Activated T-cell treated with anti-CD3 and anti-CD28 coated beads, Interleukin-2, amount 50 U/mL, for 48 hours (primary cell): ENCODE measurements at regions not wholly inside any gene's neighbourhood (a gene's known extent, or its start where the extent isn't known, plus 50 kb on each side); places are given as distances from the start of the nearest gene placed in this dataset.

Experiments
- DNase-seq, 2 experiments: peaks; one replicate each; pipeline ENCODE4 v3.0.0-alpha.2; 2020

DNA sequence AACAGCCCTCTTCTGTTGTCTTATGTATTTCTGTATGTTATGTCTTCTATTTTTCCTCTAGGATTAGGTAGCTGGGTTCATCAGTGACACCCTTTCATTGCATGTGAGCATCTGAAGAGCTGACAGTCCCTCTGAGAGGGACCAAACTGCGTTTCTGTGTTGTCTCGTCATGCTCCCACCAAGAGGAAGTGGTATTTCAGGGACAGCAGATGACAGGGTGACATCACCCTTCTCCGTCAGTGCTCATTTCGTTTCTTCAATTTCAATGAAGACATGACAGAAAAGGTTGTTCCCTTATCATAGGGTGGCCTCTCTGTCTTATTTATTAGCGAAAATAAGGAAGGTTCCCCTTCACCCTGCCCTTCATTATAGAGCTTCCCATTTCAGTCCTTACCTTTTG lies 225.9 kb upstream of the NR4A3 start:
- no peak for DNase-seq

DNA sequence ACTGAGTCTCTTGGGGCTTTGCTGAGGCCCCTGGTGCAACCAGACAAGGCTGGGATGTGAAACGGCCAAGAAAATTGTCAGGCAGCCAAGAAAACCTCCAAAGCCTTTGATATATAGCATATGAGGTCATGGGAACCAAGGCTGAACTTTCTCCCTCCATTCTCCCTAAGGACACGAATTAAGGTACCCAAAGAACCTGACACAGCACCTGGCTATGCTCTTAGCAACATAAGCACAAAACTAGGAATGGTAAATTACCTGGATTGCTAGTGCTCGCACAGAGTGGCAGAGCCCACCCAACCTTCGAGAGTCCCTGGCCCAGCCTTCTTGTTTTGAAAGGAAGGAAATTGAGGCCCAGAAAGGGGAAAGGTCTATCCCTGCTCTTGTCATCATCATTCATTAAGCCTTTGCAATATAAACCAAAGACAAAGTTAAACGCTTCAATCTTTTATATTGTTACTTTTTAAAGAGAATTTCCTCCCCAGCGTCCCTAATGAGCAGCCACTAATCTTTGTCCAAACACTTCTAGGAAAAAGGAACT lies 220.0 kb upstream of the NR4A3 start:
- no peak for DNase-seq

DNA sequence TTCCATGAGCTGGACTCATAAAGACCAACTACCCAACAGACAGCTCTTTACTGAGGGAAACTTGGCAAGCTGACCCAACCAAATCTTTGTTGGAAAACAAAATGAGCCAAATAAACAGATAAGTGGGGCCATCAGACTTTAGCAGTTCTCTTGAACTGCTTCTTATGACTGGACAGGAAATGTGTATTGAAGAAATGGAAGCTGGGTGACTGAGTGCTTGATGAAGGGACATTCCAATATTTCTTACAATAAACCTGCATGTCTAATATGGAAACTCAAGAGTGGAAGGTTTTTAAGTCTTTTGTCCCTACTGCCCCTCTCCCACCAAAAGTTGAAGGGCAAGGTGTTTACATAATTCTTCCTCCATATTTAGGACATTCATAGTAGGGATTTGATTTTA lies 218.8 kb upstream of the NR4A3 start:
- DNase-seq = no peak

DNA sequence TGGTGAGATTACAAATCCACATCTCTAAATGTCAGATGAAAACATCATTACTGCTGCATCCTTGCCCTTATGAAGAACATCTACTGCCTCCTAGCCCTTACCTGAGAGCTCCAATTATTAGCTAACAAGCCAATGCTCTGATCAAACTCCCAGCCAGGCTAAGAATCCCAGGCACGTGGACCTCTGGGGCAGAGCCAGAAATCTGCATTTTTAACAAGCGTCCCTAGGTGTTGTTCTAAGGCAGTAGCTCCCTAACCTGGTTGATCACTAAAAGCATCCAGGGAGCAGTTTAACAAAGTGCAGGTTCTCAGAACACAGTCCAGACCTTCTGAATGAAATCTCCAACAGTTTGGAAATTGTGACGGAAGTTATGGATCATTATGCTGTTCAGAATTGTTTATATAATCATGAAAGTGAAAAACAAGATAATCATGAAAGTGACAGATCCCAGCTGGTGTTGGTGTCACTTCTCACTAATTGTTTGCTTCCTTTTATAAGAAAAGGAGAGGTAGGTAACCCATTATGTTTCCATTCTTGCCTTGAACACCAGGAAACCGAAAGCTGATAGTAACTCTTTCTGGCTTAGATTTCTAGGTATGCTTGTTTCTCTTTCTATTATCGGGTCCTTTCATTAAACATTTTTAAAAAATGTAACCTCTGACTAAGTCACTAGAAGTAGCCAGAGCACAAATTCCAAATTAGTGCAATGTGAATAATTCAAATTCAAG lies 216.5 kb upstream of the NR4A3 start:
- DNase-seq = no peak

DNA sequence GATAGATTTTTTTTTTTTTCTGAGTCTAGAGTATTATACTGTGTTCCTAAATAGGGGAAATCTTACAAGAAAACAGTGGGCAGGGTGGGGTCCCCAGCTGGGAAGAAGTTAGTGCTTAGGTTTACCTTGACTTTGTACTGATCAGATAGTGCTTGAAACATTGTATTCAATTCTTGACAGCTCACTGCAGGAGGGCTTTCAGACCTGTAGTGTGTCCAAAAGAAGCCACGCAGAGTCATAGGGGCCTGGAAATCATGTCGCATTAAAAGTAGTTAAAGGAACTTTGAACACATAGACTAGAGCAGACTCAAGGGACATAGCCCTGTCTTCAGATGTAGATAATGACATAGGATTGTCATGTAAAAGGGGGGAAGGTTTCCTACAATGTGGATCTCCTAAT lies 215.4 kb upstream of the NR4A3 start:
- DNase-seq = no peak

DNA sequence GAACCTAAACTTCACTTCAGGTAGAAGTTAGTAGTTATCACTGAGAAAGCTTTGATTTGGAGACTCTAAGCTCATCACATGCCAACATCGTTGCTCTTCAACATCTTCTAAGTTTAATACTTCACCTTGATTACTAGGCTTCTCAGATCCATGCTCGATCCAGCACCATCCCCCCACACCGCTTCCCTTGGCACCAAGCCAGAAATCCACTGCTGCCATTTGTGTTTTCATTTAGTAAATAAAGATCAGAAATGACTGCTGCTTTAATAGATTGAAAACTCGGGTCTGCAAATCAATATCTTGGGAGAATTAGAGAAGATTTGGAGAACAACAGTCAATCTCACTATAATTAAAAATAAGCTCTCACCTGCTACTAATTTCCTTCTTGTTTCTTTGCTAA lies 214.7 kb upstream of the NR4A3 start:
- DNase-seq = no peak

DNA sequence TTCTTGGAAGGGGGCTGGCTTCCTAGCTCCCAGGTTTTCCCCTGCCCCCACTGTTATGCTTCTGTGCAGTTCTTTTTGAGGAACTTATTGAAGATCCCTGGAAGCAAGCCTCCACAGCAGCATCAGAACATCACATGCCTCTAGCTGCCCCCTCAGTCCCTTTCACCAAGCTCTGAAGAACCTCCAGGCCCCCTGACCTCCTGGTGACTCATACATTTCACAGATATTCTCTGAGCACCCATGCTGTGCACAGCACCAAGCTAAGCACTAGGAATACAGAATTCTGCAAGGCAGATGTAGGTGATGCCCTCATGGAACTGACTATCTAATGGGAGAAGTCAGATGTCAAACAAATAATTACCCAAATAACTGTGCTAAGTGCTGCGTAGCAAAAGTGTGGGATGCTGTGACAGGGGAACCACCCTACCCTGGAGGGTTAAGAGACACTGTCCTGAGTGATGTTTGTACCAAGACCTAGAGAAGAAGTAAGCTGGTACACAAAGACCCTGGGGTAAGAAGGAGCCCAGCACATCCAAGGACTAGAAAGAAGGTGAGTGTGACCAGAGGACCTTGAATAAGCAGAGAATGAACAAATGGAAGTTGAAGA lies 213.7 kb upstream of the NR4A3 start:
- no peak for DNase-seq

DNA sequence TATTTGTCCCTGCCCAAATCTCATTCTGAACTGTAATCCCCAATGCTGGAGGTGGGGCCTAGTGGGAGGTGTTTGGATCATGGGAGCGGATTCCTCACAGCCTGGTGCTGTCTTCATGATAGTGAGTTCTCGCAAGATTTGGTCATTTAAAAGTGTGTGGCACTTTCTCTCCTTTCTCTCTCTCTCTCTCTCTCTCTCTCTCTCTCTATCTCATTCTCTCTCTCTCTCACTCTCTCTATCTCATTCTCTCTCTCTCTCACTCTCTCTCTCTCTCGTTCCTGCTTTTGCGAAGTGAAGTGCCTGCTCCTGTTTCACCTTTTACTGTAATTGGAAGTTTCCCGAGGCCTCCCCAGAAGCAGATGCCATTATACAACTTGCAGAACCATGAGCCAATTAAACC lies 207.3 kb upstream of the NR4A3 start:
- no peak for DNase-seq

DNA sequence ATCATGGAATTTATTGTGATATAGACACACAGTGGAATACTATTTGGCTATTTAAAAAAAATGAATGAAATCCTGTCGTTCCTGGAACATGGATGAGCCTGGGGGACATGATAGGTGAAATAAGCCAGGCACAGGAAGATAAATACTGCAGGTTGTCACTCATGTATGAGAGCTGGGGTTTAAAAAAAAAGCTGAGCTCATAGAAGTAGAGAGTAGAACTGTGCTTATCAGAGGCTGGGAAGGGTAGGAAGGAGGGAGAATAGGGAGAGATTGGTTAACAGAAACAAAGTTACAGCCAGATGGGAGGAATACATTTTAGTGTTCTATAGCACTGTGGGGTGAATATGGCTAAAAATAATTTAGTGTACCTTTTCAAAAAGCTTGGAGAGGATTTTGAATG lies 200.6 kb upstream of the NR4A3 start:
- DNase-seq = no peak

DNA sequence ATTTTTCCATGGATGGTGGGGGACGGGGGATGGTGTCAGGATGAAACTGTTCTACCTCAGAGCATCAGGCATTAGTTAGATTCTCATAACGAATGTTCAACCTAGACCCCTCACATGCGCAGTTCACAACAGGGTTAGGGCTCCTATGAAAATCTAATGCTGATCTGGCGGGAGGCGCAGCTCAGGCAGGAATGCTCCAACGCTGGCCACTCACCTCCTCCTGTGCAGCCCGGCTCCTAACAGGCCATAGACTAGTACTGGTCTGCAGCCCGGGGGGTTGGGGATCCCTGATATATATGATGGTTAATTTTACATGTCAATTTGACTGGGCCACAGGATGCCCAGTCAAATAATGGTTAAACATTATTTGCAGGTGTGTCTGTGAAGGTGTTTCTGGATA lies 199.0 kb upstream of the NR4A3 start:
- no peak for DNase-seq

DNA sequence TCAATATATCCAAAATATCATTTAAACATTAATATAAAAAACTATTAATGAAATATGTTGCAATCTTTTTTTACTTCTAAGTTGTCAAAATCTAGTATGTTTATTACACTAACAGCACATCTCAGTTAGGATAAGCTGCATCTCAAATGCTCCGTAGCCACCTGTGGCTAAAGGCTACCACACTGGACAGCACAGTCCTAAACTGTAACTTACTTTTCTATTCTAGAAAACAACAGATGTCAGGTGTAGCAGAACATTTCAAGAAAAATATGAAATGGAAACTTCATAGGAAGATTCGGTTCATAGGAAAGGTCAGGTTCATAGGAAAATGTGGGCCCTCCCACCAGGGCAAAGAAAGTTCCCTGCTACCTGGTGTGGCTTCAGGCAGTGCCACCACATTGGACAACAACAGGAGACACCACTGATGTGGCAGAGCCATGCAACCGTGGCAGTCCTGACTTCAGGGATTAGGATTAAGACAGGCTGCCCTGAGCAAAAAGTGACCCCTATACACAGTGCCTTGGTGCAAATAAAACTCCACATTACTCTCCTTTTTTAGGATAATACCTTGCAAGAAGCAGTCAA lies 197.8 kb upstream of the NR4A3 start:
- no peak for DNase-seq

DNA sequence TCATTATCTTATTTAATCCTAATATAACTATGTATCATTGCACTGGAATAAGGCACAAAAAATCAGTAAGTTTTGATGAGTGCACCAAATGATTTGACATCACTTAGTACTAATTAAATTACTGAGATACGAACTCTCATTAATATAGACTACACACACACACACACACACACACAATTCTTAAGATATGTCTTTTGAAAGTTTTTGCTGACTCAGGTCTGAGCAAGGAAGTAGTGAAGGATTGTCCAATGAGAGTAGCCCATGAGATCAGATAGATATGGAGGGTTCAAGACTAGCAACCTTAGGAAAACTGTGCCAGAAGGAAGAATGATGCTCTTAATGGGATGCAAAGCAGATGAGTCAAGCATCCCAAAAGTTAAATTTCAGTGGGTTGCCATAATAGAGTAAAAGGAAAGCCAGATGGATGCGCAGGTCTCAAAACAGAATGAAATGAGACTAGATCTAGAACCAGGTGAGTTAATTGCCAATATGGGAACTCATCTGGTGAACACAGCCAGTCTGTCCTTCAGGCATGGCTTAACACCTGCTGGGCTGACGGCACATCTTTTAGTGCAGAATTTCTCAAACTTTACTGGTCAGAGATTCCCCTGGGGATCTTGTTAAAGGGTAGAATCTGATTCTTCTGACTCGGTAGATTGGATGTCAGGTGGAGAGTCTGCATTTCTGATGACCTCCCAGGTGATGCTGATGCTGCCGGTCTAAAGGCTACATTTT lies 197.0 kb upstream of the NR4A3 start:
- DNase-seq = no peak

DNA sequence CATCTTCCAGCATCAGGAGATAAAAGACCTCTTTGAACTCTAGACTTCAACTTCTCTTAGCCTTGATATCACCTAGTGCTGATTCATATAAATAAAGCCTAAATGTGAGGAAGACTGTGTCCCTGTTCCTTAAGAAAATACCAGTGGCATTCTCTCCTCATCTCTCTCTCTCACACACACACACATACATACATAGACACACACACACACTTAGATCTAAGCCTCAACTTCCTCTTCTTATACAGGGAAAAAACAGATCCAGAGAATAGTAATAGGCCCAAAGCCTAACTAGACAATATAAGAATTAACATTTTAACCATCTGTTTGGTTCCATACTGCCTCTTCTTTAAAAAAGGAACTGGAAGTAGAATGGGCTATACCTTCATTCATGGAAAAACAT lies 195.3 kb upstream of the NR4A3 start:
- DNase-seq = no peak

DNA sequence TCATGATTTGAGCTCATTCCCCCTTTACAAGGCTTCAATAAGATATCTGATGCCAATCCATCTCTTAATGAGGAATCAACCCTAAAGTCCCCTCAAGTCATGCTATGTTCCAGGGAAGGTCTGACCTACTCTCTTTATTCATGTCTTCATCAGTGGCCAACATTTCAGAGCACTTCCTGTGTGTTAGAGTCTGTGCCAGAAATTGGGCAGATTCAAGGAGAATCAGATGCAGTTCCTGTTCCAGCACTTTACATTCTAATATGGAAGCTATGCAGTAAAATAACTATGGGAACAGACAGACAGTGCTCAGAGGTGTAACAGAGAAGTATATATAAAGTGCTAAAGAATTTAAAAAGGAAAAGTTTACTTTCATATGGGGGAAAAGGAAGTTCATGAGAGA lies 193.4 kb upstream of the NR4A3 start:
- DNase-seq = no peak

DNA sequence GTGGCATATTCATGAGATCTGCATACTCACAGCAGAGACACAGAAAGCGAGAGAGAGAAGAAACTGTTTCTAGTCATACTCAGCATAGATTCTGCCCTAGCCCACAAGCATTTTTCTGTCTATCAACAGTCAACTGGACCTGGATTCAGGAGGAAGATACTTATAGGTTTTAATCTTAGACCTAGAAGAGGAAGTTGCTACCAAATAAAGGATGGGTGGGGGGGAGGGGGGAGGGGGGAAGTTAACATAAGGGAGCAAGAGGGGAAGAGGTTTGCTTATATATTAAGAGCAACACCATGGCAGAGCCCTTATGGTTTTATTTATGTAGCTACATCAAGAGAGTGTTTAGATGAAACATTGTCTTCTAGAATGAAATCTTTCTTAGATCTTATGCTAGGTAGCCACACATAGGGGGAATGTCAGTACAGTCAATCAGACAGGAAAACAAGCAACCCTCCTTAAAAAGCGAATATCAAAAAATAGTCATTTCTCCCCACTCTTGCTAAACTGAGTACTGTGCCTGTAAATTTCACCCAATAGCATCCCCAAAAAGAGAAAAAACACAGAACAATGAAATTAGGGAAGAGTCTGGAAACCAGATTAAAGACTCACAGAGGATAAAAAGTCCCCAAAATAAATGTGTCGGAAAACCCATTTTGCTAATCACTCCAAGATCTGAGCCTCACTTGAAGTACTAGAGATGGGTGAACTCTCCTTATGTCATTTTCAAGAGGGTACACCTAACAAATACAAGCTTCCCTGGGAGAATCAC lies 192.7 kb upstream of the NR4A3 start:
- DNase-seq = no peak

DNA sequence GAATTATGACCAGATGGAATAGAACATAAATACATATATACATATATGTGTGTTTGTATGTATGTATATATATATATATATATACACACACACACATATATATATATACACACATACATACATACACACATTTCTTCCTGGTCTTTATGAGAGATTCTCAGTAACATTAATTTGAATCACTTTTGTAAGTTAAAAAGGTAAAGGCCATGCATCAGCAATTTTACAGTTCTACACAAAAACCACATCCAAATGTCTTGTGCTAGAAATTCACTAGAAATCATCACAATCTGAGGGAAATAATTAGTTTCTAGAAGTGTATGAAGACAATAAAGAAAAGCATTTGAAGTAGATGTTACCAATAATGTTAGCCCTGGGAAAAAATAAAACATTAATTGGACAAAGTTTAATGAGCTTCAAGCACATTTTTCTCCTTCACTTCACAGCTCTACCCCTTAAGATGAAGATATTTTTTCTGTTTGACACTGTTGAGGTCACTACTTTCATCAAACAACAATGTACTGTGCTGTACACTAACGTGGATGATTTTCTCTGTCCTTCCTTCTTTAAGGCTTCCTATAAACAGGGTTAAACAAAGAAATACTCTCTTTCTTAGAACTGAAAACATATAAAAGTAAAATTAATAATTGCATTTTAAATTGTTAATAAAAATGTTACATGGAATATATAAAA lies 189.2 kb upstream of the NR4A3 start:
- DNase-seq = no peak

DNA sequence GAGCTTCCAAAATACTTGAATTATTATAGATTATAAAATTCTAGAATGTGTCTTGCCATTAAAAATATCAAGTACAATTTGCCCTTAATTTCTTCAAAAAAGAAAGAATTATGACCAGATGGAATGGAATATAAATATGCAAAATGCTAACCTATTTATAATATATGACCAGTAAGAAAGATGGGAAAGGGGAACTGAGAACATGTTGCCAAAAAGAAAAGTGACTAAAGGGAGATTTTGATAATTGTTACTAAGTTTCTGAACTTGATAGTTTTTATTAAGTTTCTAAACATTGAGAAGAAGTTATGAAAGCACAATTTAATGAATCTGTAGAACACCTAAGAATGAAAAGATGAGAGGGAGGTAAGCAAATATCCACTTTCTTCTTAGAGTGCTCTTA lies 188.4 kb upstream of the NR4A3 start:
- no peak for DNase-seq

DNA sequence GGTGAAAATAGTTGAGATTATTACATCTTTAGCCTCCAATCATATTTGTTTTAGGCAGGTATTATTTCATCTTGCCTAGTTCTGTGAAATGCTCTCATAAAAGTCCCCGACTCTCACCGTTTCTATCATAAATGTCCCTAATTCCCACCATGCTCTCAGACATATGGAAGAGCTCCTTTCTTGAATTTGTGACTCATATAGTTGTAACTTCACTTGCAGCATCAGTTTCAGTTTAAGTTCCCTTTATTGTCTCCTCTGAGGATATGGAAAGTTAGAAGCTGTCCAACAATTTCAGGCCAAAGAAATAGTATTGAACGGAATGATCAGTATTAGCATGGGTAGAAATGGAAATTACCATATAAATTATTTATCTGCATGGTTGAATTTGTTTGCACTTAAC lies 187.5 kb upstream of the NR4A3 start:
- no peak for DNase-seq

DNA sequence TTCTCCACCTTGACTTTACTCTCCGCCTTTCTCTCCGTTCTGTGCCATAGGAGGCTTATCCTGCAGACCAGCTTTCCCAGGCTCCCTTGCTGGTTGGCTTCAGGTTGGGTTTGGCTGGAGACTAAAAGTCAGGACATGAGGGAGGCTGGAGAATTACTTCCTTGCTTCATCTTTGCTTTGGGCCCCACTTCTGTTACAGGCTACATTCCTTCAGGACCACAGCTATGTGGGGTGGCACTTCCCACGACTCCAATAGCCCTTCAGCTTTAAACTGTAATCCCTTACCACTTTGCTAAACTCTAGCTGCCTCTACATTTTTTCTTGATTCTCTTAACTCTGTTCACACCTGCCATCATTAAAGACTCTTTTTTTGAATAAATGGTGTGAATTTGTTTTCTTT lies 186.7 kb upstream of the NR4A3 start:
- no peak for DNase-seq

DNA sequence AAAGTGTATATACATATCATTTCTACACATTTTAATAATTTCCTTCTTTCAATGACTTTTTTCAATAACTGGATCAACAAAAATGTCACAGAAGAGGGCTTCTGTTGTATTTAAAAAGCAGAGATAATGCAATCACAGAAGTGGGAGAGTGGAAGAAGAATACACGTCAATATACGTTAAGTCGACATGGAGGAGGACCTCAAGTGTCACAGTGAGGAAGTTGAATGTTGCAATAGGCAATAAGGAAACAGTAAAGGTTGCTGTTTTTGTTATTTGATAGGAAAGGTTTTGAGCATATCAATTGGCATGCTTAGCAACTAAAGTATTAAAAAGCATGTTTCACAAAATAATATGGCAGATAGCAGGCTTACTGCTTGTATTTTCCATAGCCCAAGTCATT lies 184.0 kb upstream of the NR4A3 start:
- DNase-seq = no peak

DNA sequence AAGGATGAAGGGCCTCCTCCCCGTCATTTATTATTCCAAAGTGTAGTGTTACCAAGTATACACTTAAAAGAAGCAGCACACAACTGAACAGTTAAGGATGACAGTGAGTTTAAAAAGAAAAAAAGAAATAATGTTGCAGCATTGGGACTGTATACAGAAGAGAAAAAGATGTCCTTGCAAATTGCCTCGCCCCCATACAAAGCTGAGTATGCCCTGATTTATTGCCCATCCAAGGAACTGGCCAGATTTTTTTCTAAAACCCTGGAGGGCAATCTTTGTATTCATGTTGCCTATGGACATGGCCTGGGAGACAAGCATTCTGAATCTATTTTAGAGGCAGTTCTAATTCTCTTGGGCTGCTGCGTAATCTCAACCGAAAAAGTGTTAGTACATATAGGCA lies 182.7 kb upstream of the NR4A3 start:
- DNase-seq = no peak

DNA sequence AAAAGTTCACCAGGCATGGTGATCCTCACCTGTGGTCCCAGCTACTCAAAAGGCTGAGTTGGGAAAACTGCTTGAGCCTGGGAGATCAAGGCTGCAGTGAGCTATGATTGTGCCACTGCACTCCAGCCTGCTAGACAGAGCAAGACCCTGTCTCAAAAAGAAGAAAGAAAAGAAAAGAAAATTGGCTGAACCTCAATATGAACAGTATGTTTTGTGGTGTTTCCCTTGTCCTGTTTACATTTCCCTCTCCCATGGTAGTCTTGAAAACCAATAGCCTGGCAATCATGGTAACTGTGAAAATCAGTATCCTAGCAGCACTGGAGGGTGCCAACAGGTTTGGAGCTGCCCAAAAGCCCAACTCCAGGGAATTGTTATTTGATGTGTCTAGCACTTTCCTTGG lies 174.1 kb upstream of the NR4A3 start:
- DNase-seq = no peak
